Trophoblast cell (in vitro differentiated cells and primary cell): ENCODE measurements at regions not wholly inside any gene's neighbourhood (a gene's known extent, or its start where the extent isn't known, plus 50 kb on each side); places are given as distances from the start of the nearest gene placed in this dataset.

Experiments used
- DNase-seq, 2 donors: peaks; one replicate each; pipeline ENCODE4 v3.0.0-alpha.2; 2016
- H2AFZ ChIP-seq: 2 replicates; pipeline ENCODE4 v1.6.1; 2013; ENCODE audit warnings: low read length, moderate library complexity, mild to moderate bottlenecking; ENCODE audit not compliant: insufficient read depth, poor library complexity
- H2AK5ac ChIP-seq: 2 replicates; pipeline ENCODE4 v1.6.1; 2013; ENCODE audit warnings: mild to moderate bottlenecking, low read length
- H2BK120ac ChIP-seq: 2 replicates; pipeline ENCODE4 v1.6.1; 2013; ENCODE audit warnings: low read length, mild to moderate bottlenecking, moderate library complexity; ENCODE audit not compliant: insufficient read depth, poor library complexity
- H2BK12ac ChIP-seq: 2 replicates; pipeline ENCODE4 v1.6.1; 2013; ENCODE audit warnings: mild to moderate bottlenecking, low read length, moderate library complexity
- H2BK5ac ChIP-seq: 2 replicates; pipeline ENCODE4 v1.6.1; 2013; ENCODE audit warnings: low read length, low read depth, moderate library complexity, mild to moderate bottlenecking; ENCODE audit not compliant: poor library complexity
- H3K14ac ChIP-seq: 2 replicates; pipeline ENCODE4 v1.6.1; 2013; ENCODE audit warnings: mild to moderate bottlenecking, low read length
- H3K18ac ChIP-seq: 2 replicates; pipeline ENCODE4 v1.6.1; 2013; ENCODE audit warnings: mild to moderate bottlenecking, low read length
- H3K23ac ChIP-seq: 2 replicates; pipeline ENCODE4 v1.6.1; 2013; ENCODE audit warnings: low read length
- H3K27ac ChIP-seq: 2 replicates; pipeline ENCODE4 v1.5.1; 2013; ENCODE audit warnings: low read depth, mild to moderate bottlenecking, inconsistent platforms, low read length, moderate library complexity
- H3K27me3 ChIP-seq: 2 replicates; pipeline ENCODE4 v1.6.1; 2013; ENCODE audit warnings: inconsistent platforms, mild to moderate bottlenecking, low read length, moderate library complexity; ENCODE audit not compliant: insufficient read depth
- H3K36me3 ChIP-seq, 2 experiments: 1 replicate in 1 of 2; 2 replicates in 1 of 2; pipeline ENCODE4 v1.6.1; 2013; ENCODE audit warnings: low read length in 2 of 2, mild to moderate bottlenecking in 2 of 2, moderate library complexity in 1 of 2; ENCODE audit not compliant: insufficient read depth in 2 of 2, control insufficient read depth in 1 of 2
- H3K4ac ChIP-seq: 2 replicates; pipeline ENCODE4 v1.6.1; 2013; ENCODE audit warnings: low read depth, mild to moderate bottlenecking, low read length, moderate library complexity
- H3K4me1 ChIP-seq, 2 experiments: 1 replicate in 1 of 2; 2 replicates in 1 of 2; pipeline ENCODE4 v1.6.1; 2013; ENCODE audit warnings: low read length in 2 of 2, mild to moderate bottlenecking in 2 of 2, moderate library complexity in 1 of 2; ENCODE audit not compliant: insufficient read depth in 2 of 2, control insufficient read depth in 1 of 2
- H3K4me2 ChIP-seq: 2 replicates; pipeline ENCODE4 v1.6.1; 2013; ENCODE audit warnings: inconsistent platforms, mild to moderate bottlenecking, low read length, moderate library complexity
- H3K4me3 ChIP-seq: 2 replicates; pipeline ENCODE4 v1.5.1; 2013; ENCODE audit warnings: mild to moderate bottlenecking, low read depth, low read length, inconsistent platforms
- H3K79me1 ChIP-seq: one replicate; pipeline ENCODE4 v1.6.1; 2013; ENCODE audit warnings: low read length
- H3K79me2 ChIP-seq: 2 replicates; pipeline ENCODE4 v1.6.1; 2013; ENCODE audit warnings: low read length, mild to moderate bottlenecking; ENCODE audit not compliant: control insufficient read depth, insufficient read depth, poor library complexity
- H3K9ac ChIP-seq: 2 replicates; pipeline ENCODE4 v1.6.1; 2013; ENCODE audit warnings: mild to moderate bottlenecking, low read length
- H3K9me3 ChIP-seq: 2 replicates; pipeline ENCODE4 v1.6.1; 2013; ENCODE audit warnings: low read depth, mild to moderate bottlenecking, control low read depth, inconsistent platforms, low read length; ENCODE audit not compliant: insufficient read depth
- H4K12ac ChIP-seq: 2 replicates; pipeline ENCODE4 v1.6.1; 2013; ENCODE audit warnings: low read depth, mild to moderate bottlenecking, low read length, moderate library complexity
- H4K8ac ChIP-seq: 2 replicates; pipeline ENCODE4 v1.6.1; 2013; ENCODE audit warnings: low read depth, mild to moderate bottlenecking, low read length, moderate library complexity
- H4K91ac ChIP-seq: one replicate; pipeline ENCODE4 v1.6.1; 2013; ENCODE audit warnings: low read depth, mild to moderate bottlenecking, low read length, moderate library complexity
- WGBS: extraction: QIAGEN DNeasy Blood & Tissue Kit; methylation state at CpG from one replicate; pipeline ENCODE4 v1.1.7; 2013; ENCODE audit warnings: missing lambda C conversion rate; ENCODE audit not compliant: insufficient read length, insufficient coverage; ENCODE audit errors: extremely low coverage; 5-methylcytosine and 5-hydroxymethylcytosine counted together

GRCh38 chr5:156128026-156128425, 198.9 kb upstream of the SGCD start:
- Histone ChIP-seq H2BK12ac (no peak overlapping the region), H3K27ac (no peak overlapping the region), H3K79me1 (no peaks in the 10 kb centered on the region), H2BK120ac (no peak overlapping the region), H3K4me1 (no peaks in the 10 kb centered on the region), H3K9me3 (no peaks in the 10 kb centered on the region), H4K91ac (no peak overlapping the region), H2BK5ac (no peak overlapping the region), H2AFZ (no peak overlapping the region), H3K27me3 (no peaks in the 10 kb centered on the region), H2AK5ac (no peak overlapping the region), H3K14ac (no peak overlapping the region), H3K23ac (no peak overlapping the region), H3K9ac (no peak overlapping the region), H3K4ac (no peak overlapping the region), H4K8ac (no peak overlapping the region), H3K79me2 (no peaks in the 10 kb centered on the region), H3K4me2 (no peak overlapping the region), H4K12ac (no peak overlapping the region), H3K4me3 (no peak overlapping the region), H3K18ac (no peak overlapping the region), H3K36me3 (no peaks in the 10 kb centered on the region)
- WGBS = no CpG with 5 or more reads among the region's 2 CpGs
- DNase-seq = no peak

- Histone ChIP-seq H4K91ac (no peak overlapping the region), H4K8ac (no peak overlapping the region), H3K36me3 (no peaks in the 10 kb centered on the region), H3K18ac (no peak overlapping the region), H3K4me1 (no peaks in the 10 kb centered on the region), H2BK120ac (no peak overlapping the region), H3K27me3 (no peaks in the 10 kb centered on the region), H3K4ac (no peak overlapping the region), H3K79me2 (no peaks in the 10 kb centered on the region), H2AK5ac (no peak overlapping the region), H3K9me3 (no peaks in the 10 kb centered on the region), H3K23ac (no peak overlapping the region), H3K4me2 (no peak overlapping the region), H3K79me1 (no peaks in the 10 kb centered on the region), H2AFZ (no peak overlapping the region), H2BK12ac (no peak overlapping the region), H2BK5ac (no peak overlapping the region), H3K14ac (no peak overlapping the region), H4K12ac (no peak overlapping the region), H3K4me3 (no peak overlapping the region), H3K9ac (no peak overlapping the region), H3K27ac (no peak overlapping the region)
- DNase-seq = no peak
- no CpG with 5 or more reads among the region's 3 CpGs for WGBS
These were observed 192.7 kb upstream of the SGCD start for GRCh38 chr5:156134216-156134615.

DNA sequence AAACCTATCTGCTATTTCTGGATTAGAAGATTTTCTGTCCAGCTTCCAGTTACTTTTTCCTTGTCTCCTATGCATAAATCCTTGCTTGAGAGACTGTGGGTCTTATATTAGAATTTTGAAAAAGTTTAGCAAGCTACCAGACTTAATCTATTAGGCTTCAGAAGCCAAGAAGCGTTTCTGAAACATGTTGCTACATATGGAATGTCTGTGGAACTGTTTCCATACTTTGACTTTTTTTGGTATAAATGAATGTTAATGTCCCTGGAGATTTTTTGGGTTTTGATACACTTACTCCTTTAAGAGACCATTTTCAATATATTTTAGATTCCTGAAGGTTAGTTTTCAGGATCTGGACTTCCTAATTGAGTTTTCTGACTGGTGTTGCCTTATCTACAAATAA, 191.4 kb upstream of the SGCD start:
- Histone ChIP-seq H2AK5ac (no peak overlapping the region), H4K91ac (no peak overlapping the region), H3K9ac (no peak overlapping the region), H3K9me3 (no peaks in the 10 kb centered on the region), H2AFZ (no peak overlapping the region), H3K4me1 (no peaks in the 10 kb centered on the region), H3K36me3 (no peaks in the 10 kb centered on the region), H3K27ac (no peak overlapping the region), H4K12ac (no peak overlapping the region), H3K4ac (no peak overlapping the region), H3K4me2 (no peak overlapping the region), H2BK12ac (no peak overlapping the region), H3K27me3 (no peaks in the 10 kb centered on the region), H4K8ac (no peak overlapping the region), H3K79me2 (no peaks in the 10 kb centered on the region), H2BK120ac (no peak overlapping the region), H2BK5ac (no peak overlapping the region), H3K23ac (no peak overlapping the region), H3K4me3 (no peak overlapping the region), H3K14ac (no peak overlapping the region), H3K18ac (no peak overlapping the region), H3K79me1 (no peaks in the 10 kb centered on the region)
- DNase-seq = no peak
- no CpG with 5 or more reads among the region's 1 CpG for WGBS

GRCh38 chr5:156137071-156137869, 189.7 kb upstream of the SGCD start:
- H3K4me2 ChIP-seq = no peak overlapping the region
- no peak overlapping the region for H4K91ac ChIP-seq
- H3K4ac ChIP-seq = no peak overlapping the region
- no peak overlapping the region for H2BK5ac ChIP-seq
- no peak overlapping the region for H2AFZ ChIP-seq
- H2BK120ac ChIP-seq = no peak overlapping the region
- no peak overlapping the region for H4K12ac ChIP-seq
- H4K8ac ChIP-seq = no peak overlapping the region
- no peaks in the 10 kb centered on the region for H3K79me1 ChIP-seq
- H2BK12ac ChIP-seq = no peak overlapping the region
- no peak overlapping the region for H3K4me3 ChIP-seq
- H3K18ac ChIP-seq = no peak overlapping the region
- H3K9me3 ChIP-seq = no peaks in the 10 kb centered on the region
- H3K27me3 ChIP-seq = no peaks in the 10 kb centered on the region
- H3K14ac ChIP-seq = no peak overlapping the region
- no peak overlapping the region for H3K27ac ChIP-seq
- DNase-seq = peak; percentile 30 to 44
- no CpG with 5 or more reads among the region's 5 CpGs for WGBS
- H3K4me1 ChIP-seq = no peaks in the 10 kb centered on the region
- H3K36me3 ChIP-seq = no peaks in the 10 kb centered on the region
- no peak overlapping the region for H3K23ac ChIP-seq
- no peak overlapping the region for H3K9ac ChIP-seq
- no peak overlapping the region for H2AK5ac ChIP-seq
- H3K79me2 ChIP-seq = no peaks in the 10 kb centered on the region
